CD4-positive, alpha-beta T cell (primary cell): ENCODE measurements at regions not wholly inside any gene's neighbourhood (a gene's known extent, or its start where the extent isn't known, plus 50 kb on each side); places are given as distances from the start of the nearest gene placed in this dataset.

Source experiments
- ATAC-seq: fragments of 200-7000 bp; cut with Tn5 transposase; one replicate; pipeline ENCODE4 v1.10.0; 2022; ENCODE audit warnings: mild to moderate bottlenecking; ENCODE audit not compliant: poor library complexity
- CTCF ChIA-PET: fragments of 350-600 bp; sonication (Branson Sonifier 250); formaldehyde crosslinking; loops from one replicate; lab custom pipeline; 2021; ENCODE audit warnings: antibody characterized with exemption, inconsistent platforms; lab: Charles Lee
- POLR2A ChIA-PET: fragments of 350-600 bp; sonication (Branson Sonifier 250); formaldehyde crosslinking; loops from one replicate; lab custom pipeline; 2021; ENCODE audit warnings: antibody characterized with exemption, inconsistent platforms; lab: Charles Lee
- DNase-seq, 14 experiments: peaks; one replicate each; pipeline ENCODE4 v3.0.0-alpha.2; 2013 to 2020; ENCODE audit warnings: mixed read lengths in 2 of 14
- H3K27ac ChIP-seq, 2 donors: one replicate each; pipeline versions ENCODE4 v1.5.1 to v1.7.0; 2013; ENCODE audit warnings: low read length in 2 of 2, low read depth in 1 of 2, mild to moderate bottlenecking in 1 of 2
- H3K27me3 ChIP-seq, 2 experiments: 1 replicate in 1 of 2; 2 replicates in 1 of 2; pipeline versions ENCODE4 v1.6.1 to v1.7.0; 2013; ENCODE audit warnings: low read length in 2 of 2, control low read depth in 1 of 2, mild to moderate bottlenecking in 1 of 2, moderate library complexity in 1 of 2; ENCODE audit not compliant: insufficient read depth in 2 of 2, control insufficient read depth in 1 of 2
- H3K36me3 ChIP-seq: one replicate; pipeline ENCODE4 v1.6.1; 2013; ENCODE audit warnings: low read length, control low read depth; ENCODE audit not compliant: insufficient read depth
- H3K4me1 ChIP-seq: one replicate; pipeline ENCODE4 v1.6.1; 2013; ENCODE audit warnings: low read length, control low read depth; ENCODE audit not compliant: insufficient read depth
- H3K4me3 ChIP-seq: one replicate; pipeline ENCODE4 v1.5.1; 2013; ENCODE audit warnings: mild to moderate bottlenecking, low read length, moderate library complexity
- H3K9me3 ChIP-seq, 2 experiments: 1 replicate in 1 of 2; 2 replicates in 1 of 2; pipeline versions ENCODE4 v1.6.1 to v1.7.0; 2013; ENCODE audit warnings: low read length in 2 of 2, mild to moderate bottlenecking in 2 of 2, control low read depth in 1 of 2, moderate library complexity in 1 of 2; ENCODE audit not compliant: control insufficient read depth in 1 of 2, insufficient read depth in 1 of 2
- H3K27ac Mint-ChIP-seq: one replicate; pipeline ENCODE4 v1.8.0; 2020; ENCODE audit warnings: mixed read lengths
- H3K27me3 Mint-ChIP-seq: one replicate; pipeline ENCODE4 v1.8.0; 2021; ENCODE audit warnings: mixed read lengths
- H3K36me3 Mint-ChIP-seq: one replicate; pipeline ENCODE4 v1.8.0; 2021; ENCODE audit warnings: low read depth, mixed read lengths
- H3K4me1 Mint-ChIP-seq: one replicate; pipeline ENCODE4 v1.8.0; 2021; ENCODE audit warnings: low read depth, mixed read lengths
- H3K4me3 Mint-ChIP-seq: one replicate; pipeline ENCODE4 v1.8.0; 2020; ENCODE audit warnings: mild to moderate bottlenecking, mixed read lengths
- H3K9me3 Mint-ChIP-seq: one replicate; pipeline ENCODE4 v1.8.0; 2020; ENCODE audit warnings: mixed read lengths
- intact Hi-C, 2 experiments: fragments of 100-400 bp; cut with DNase I in 1 of 2; cut with micrococcal nuclease in 1 of 2; formaldehyde crosslinking; loops; one replicate each; pipeline versions ENCODE4 v1.15.1 to v1.9.0; 2023 to 2025; cut with DNase I, micrococcal nuclease
- TF ChIP-seq, protein P1 (sequence below): fragments of 200-600 bp; IDR thresholded peaks from one replicate; pipeline ENCODE4 v1.8.0; 2022; ENCODE audit warnings: antibody characterized with exemption, mild to moderate bottlenecking

GRCh38 chr5:15374886-15375285 is 125.1 kb upstream of the FBXL7 start:
- no peak for DNase-seq
- Histone ChIP-seq H3K36me3 (no peaks in the 10 kb centered on the region), H3K9me3 (peaks cover 0 to 10% of the 10 kb centered on the region in 2 experiments), H3K4me3 (no peak overlapping the region), H3K4me1 (no peaks in the 10 kb centered on the region), H3K27me3 (no peaks in the 10 kb centered on the region), H3K27ac (no peak overlapping the region)
- no peak overlapping the region for H3K4me3 Mint-ChIP-seq
- TF ChIP-seq, protein P1, sequence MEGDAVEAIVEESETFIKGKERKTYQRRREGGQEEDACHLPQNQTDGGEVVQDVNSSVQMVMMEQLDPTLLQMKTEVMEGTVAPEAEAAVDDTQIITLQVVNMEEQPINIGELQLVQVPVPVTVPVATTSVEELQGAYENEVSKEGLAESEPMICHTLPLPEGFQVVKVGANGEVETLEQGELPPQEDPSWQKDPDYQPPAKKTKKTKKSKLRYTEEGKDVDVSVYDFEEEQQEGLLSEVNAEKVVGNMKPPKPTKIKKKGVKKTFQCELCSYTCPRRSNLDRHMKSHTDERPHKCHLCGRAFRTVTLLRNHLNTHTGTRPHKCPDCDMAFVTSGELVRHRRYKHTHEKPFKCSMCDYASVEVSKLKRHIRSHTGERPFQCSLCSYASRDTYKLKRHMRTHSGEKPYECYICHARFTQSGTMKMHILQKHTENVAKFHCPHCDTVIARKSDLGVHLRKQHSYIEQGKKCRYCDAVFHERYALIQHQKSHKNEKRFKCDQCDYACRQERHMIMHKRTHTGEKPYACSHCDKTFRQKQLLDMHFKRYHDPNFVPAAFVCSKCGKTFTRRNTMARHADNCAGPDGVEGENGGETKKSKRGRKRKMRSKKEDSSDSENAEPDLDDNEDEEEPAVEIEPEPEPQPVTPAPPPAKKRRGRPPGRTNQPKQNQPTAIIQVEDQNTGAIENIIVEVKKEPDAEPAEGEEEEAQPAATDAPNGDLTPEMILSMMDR: no peak
- H3K36me3 Mint-ChIP-seq: no peaks in the 10 kb centered on the region
- H3K4me1 Mint-ChIP-seq: no peaks in the 10 kb centered on the region
- H3K27ac Mint-ChIP-seq: no peak overlapping the region
- H3K27me3 Mint-ChIP-seq: no peaks in the 10 kb centered on the region
- CTCF ChIA-PET: no interaction called here
- no peak for ATAC-seq
- intact Hi-C loops: no loop called here
- POLR2A ChIA-PET: no interaction called here
- peaks cover 10% of the 10 kb centered on the region for H3K9me3 Mint-ChIP-seq

GRCh38 chr5:15373151-15373550 is 126.8 kb upstream of the FBXL7 start:
- Mint-ChIP-seq H3K4me3 (no peak overlapping the region), H3K27me3 (no peaks in the 10 kb centered on the region), H3K27ac (no peak overlapping the region), H3K4me1 (no peaks in the 10 kb centered on the region), H3K9me3 (peaks cover 10% of the 10 kb centered on the region), H3K36me3 (no peaks in the 10 kb centered on the region)
- TF ChIP-seq, protein P1: no peak
- intact Hi-C loops: no loop called here
- no peaks in the 10 kb centered on the region for H3K4me1 ChIP-seq
- H3K4me3 ChIP-seq: no peak overlapping the region
- DNase-seq: no peak
- no peak for ATAC-seq
- no peaks in the 10 kb centered on the region for H3K36me3 ChIP-seq
- peaks cover 0 to 13% of the 10 kb centered on the region in 2 experiments for H3K9me3 ChIP-seq
- H3K27me3 ChIP-seq: no peaks in the 10 kb centered on the region
- CTCF ChIA-PET: no interaction called here
- POLR2A ChIA-PET: no interaction called here
- no peak overlapping the region for H3K27ac ChIP-seq

DNA sequence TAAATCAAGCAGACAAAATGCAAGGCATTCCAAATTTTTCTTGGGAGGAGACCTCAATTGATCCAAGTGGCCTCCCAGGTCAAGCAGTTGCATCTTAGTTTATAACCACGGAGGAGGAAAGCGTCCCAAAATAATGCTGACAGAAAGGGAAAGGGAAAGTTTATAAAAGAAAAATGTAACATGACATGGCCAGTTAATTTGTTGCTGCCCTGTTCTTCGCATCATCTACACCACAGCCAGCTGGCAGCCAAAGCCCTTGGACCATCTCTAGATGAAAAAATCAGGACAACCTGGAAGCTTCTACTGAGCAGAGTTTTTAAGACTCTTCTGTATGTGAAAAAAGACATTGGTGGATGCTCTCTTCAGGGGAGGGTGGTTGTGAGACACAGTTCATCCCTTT is 128.8 kb upstream of the FBXL7 start:
- ChIA-PET CTCF (no interaction called here), POLR2A (no interaction called here)
- TF ChIP-seq, protein P1: no peak
- Mint-ChIP-seq H3K9me3 (peaks cover 14% of the 10 kb centered on the region), H3K27me3 (no peaks in the 10 kb centered on the region), H3K4me1 (no peaks in the 10 kb centered on the region), H3K27ac (no peak overlapping the region), H3K36me3 (no peaks in the 10 kb centered on the region), H3K4me3 (no peak overlapping the region)
- intact Hi-C loops: no loop called here
- DNase-seq (no peak), ATAC-seq (no peak)
- Histone ChIP-seq H3K36me3 (no peaks in the 10 kb centered on the region), H3K4me3 (no peak overlapping the region), H3K9me3 (peaks cover 0 to 13% of the 10 kb centered on the region in 2 experiments), H3K27ac (no peak overlapping the region), H3K27me3 (no peaks in the 10 kb centered on the region), H3K4me1 (no peaks in the 10 kb centered on the region)
